ENCODE measurements at regions not wholly inside any gene's neighbourhood (a gene's known extent, or its start where the extent isn't known, plus 50 kb on each side); places are given as distances from the start of the nearest gene placed in this dataset.
"Not testable (repeated sequence)": the region's sequence is repeated elsewhere in the genome, so short reads cannot be mapped to it uniquely, and the experiment has no call there.

- no peak for DNase-seq
These were observed 68.8 kb upstream of the IYD start for GRCh38 chr6:150299873-150300485.

DNA sequence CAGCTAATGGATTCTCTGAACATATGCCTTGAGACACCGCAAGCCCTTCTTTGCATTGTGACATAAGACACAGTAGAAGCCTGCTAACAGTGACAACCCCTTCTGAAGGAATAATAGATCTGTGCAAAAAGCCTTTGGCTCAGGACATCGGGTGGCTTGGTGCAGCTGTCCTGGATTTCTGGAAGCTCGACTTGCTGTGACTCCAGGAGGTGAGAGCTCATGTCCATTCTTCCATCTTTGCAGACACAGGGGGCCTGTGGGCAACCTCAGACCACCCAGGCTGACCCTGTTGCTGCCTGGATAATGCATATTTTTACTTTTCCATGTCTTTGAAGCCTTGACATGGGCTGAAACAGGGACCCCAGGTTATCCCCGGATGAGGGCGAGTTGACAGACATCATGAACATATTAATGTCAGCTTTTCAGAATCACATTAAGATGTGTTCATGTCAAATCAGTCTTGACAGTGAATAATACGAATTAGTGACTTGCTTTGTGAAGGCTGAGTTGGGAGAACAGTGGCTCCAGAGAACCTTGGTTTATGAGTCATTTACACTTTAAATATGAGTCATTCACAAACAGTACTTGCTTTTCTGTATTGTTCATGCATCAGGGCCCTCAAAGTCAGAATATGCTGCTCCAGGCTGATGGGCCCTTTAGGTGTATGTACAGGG is 66.8 kb upstream of the IYD start:
- in situ Hi-C loops (cut with HindIII; ENCODE audit: low pct_ligation_motif_present, low pct_unique_long_range_greater_than_20kb, low sequenced_read_pairs) = no loop called here
- DNase-seq = peak; percentile 67

More at GRCh38 chr6:150299873-150300485, 68.8 kb upstream of the IYD start:
- in situ Hi-C loops (cut with HindIII; ENCODE audit: low pct_ligation_motif_present, low pct_unique_long_range_greater_than_20kb, low sequenced_read_pairs) = no loop called here

- DNase-seq = no peak
- in situ Hi-C loops (cut with HindIII; ENCODE audit: low pct_ligation_motif_present, low pct_unique_long_range_greater_than_20kb, low sequenced_read_pairs) = no loop called here
These were observed 66.2 kb upstream of the IYD start for GRCh38 chr6:150302520-150303176.

- no peak for DNase-seq
- in situ Hi-C loops (cut with HindIII; ENCODE audit: low pct_ligation_motif_present, low pct_unique_long_range_greater_than_20kb, low sequenced_read_pairs) = no loop called here
These were observed 65.6 kb upstream of the IYD start for GRCh38 chr6:150303256-150303655.

DNA sequence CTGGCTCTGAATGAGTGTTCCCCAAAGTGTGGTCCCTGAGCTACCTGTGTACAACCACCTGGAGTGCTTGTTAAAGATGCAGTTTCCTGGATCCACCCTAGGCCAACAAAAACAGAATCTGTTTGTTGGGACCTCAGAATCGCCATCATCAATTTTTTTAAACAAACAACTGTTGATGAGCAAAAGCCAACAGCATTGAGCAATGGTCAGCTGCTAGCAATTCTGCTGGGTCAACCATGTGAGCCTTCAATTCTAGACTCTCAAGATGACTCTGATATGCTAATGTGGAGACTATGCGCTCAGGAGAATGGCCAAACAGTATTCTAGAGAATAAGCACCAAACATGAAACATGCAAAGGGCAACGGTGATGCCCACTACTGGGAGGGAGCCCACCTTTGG is 64.4 kb upstream of the IYD start:
- in situ Hi-C loops (cut with HindIII; ENCODE audit: low pct_ligation_motif_present, low pct_unique_long_range_greater_than_20kb, low sequenced_read_pairs) = no loop called here
- no peak for DNase-seq

GRCh38 chr6:150306290-150306689 is 62.5 kb upstream of the IYD start:
- in situ Hi-C loops (cut with HindIII; ENCODE audit: low pct_ligation_motif_present, low pct_unique_long_range_greater_than_20kb, low sequenced_read_pairs) = no loop called here
- no peak for DNase-seq

DNA sequence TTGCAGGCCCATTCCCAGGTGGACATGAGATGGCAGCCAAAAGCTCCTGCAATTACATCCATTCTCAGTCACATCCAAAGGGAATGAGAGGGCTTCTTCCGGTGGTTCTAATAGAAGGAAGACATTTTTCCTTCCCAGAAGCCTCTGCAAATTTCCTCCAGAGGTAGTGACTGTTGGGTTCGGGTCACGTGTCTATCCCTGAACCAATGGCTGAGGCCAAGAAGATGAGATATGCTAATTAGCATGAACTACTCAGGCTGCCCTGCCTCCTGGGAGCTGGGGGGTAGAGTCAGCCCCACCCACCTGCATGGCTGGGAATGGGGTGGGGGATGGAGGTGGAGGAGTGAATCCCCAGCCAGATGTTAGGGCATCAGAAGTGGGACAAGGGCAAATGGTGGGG is 61.3 kb upstream of the IYD start:
- in situ Hi-C loops (cut with HindIII; ENCODE audit: low pct_ligation_motif_present, low pct_unique_long_range_greater_than_20kb, low sequenced_read_pairs) = no loop called here
- DNase-seq = no peak

- DNase-seq = no peak
- in situ Hi-C loops (cut with HindIII; ENCODE audit: low pct_ligation_motif_present, low pct_unique_long_range_greater_than_20kb, low sequenced_read_pairs) = no loop called here
These were observed 59.8 kb upstream of the IYD start for GRCh38 chr6:150308812-150309645.

- in situ Hi-C loops (cut with HindIII; ENCODE audit: low pct_ligation_motif_present, low pct_unique_long_range_greater_than_20kb, low sequenced_read_pairs) = no loop called here
- DNase-seq = no peak
These were observed 58.3 kb upstream of the IYD start for GRCh38 chr6:150310539-150310938.

DNA sequence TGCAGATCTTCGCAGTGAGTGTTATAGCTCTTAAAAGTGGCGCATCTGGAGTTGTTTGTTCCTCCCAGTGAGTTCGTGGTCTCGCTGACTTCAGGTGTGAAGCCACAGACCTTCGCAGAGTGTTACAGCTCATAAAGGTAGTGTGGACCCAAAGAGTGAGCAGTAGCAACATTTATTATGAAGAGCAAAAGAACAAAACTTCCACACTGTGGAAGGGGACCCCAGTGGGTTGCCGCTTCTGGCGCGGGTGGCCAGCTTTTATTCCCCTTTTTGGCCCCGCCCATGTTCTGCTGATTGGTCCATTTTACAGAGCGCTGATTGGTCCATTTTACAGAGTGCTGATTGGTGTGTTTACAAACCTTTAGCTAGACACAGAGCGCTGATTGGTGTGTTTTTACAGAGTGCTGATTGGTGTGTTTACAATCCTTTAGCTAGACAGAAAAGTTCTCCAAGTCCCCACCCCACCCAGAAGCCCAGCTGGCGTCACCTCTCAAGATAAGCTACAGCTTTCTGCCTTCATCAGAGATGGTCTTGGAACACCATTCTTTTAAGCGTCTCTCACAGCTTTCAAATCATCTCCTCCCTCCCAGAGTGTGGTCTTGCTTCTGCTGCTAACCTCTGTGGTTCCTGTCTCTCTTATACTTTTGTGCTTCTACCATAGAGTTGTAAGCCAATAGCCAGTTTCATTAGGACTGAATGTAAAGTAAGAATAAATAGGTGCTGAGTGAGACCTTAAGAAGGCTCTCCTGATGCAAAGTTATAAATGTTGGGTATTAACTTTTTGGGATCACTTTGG is 57.5 kb upstream of the IYD start:
- in situ Hi-C loops (cut with HindIII; ENCODE audit: low pct_ligation_motif_present, low pct_unique_long_range_greater_than_20kb, low sequenced_read_pairs); DNase-seq: not testable (repeated sequence)

DNA sequence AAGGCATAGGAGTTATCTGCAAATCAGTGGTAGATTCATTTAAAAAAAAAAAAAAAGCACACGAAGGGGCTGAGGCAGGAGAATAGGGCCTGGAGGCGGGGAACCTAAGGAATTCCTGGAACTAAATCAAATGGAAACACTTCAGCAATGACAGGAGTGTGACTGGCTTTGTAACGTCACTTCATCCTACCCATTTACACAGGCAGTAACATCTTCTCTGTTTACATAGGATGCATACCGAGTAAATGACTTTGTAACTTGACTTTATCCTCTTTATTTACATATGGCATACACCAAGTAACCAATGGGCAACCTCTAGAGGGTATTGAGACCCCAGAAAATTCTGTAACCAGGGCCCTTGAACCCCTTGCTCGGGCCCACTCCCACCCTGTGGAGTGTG is 56.4 kb upstream of the IYD start:
- in situ Hi-C loops (cut with HindIII; ENCODE audit: low pct_ligation_motif_present, low pct_unique_long_range_greater_than_20kb, low sequenced_read_pairs) = no loop called here
- no peak for DNase-seq

DNA sequence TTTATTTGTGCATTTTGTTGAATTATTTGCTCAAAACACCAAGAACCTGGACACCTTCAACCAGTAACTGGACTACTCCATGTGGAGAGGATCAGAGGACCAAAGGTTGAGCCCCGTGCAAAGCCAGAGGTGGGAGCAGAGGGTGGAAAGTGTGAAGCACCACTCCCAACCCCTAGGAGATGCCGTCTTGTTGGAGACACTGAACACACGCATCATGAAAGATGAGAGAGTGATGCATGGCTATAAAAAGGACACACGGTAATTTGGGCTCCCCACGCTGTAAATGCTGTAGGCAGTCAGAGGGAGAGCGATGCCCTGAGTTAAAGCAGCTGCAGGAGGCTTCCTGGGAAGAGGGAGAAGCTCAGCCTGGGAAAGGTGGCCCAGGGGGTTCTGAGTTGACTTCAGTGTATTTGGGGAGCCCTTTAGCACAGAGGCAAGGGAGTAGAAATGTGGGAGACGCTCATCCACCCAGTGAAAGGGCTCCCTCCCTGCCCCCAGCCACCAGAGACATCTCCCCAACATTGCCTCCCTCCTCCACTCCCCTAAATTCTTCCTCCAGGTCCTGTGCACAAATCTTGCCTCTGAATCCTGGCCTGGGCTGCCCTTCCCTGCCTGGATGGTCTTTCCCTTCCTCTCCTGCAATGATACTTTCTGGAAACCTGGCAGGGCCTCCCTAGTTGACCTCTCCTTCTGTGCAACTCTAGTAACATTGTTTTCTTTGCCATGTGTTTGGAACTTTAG is 55.8 kb upstream of the IYD start:
- in situ Hi-C loops (cut with HindIII; ENCODE audit: low pct_ligation_motif_present, low pct_unique_long_range_greater_than_20kb, low sequenced_read_pairs) = no loop called here

GRCh38 chr6:150313781-150314180 is 55.0 kb upstream of the IYD start:
- in situ Hi-C loops (cut with HindIII; ENCODE audit: low pct_ligation_motif_present, low pct_unique_long_range_greater_than_20kb, low sequenced_read_pairs) = no loop called here

More for the DNA sequence above, 55.8 kb upstream of the IYD start:
- DNase-seq = no peak

GRCh38 chr6:150314230-150315188 is 54.3 kb upstream of the IYD start:
- DNase-seq = no peak
- in situ Hi-C loops (cut with HindIII; ENCODE audit: low pct_ligation_motif_present, low pct_unique_long_range_greater_than_20kb, low sequenced_read_pairs) = no loop called here

More at GRCh38 chr6:150313781-150314180, 55.0 kb upstream of the IYD start:
- DNase-seq = no peak

DNA sequence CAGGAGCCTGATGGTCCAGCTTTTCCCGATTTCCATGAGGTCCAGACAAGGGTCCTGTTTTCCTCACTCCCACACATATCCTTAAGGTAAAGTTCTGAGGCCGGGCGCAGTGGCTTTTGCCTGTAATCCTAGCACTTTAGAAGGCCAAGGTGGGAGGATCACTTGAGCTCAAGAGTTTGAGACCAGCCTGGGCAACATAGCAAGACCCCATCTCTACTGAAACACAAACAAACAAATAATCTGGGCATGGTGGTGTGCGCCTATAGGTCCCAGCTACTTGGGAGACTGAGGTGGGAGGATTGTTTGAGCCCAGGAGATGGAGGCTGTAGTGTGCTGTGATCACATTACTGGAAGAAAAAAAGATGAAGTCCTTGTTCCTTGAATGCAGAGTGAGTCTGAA is 53.2 kb upstream of the IYD start:
- no peak for DNase-seq
- in situ Hi-C loops (cut with HindIII; ENCODE audit: low pct_ligation_motif_present, low pct_unique_long_range_greater_than_20kb, low sequenced_read_pairs) = no loop called here

- in situ Hi-C loops (cut with HindIII; ENCODE audit: low pct_ligation_motif_present, low pct_unique_long_range_greater_than_20kb, low sequenced_read_pairs) = no loop called here
- no peak for DNase-seq
These were observed 51.9 kb upstream of the IYD start for GRCh38 chr6:150316936-150317335.

All from ACHN (cell line).